Adipose tissue (tissue), 3 donors: ENCODE measurements at regions not wholly inside any gene's neighbourhood (a gene's known extent, or its start where the extent isn't known, plus 50 kb on each side); places are given as distances from the start of the nearest gene placed in this dataset.

Source experiments
- H3K27ac ChIP-seq: one replicate; pipeline ENCODE4 v1.5.1; 2013; ENCODE audit warnings: low read depth, low read length
- WGBS, 3 donors: extraction: QIAGEN DNeasy Blood & Tissue Kit; methylation state at CpG; one replicate each; pipeline ENCODE4 v1.1.7; 2013; 5-methylcytosine and 5-hydroxymethylcytosine counted together
- donor health status: healthy with polysubstance abuse.
- donor health status: Bipolar disorder and iron deficiency.
- donor health status: healthy.

DNA sequence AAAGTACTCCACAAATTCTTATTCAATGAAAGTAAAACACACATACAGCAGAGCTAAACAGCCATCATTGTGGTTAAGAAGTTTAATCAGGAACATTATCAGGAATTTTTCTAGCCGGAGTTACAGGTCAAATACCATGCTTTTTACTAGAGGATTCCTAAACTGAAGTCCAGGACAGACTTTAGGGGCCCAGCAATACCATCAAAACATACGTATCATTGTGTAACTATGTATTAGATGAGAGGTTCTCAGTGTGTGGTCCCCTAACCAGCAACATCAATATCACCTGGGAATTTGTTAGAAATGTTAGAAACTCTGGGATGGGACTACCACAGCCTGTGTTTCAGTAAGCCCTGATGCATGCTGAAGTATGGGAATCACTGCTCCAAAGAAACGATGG lies 404.2 kb upstream of the IL12A start:
- H3K27ac ChIP-seq: no peak overlapping the region
- WGBS, 3 donors: 55 to 75% (median 62%) methylated on average over 3 of the region's 3 CpGs

DNA sequence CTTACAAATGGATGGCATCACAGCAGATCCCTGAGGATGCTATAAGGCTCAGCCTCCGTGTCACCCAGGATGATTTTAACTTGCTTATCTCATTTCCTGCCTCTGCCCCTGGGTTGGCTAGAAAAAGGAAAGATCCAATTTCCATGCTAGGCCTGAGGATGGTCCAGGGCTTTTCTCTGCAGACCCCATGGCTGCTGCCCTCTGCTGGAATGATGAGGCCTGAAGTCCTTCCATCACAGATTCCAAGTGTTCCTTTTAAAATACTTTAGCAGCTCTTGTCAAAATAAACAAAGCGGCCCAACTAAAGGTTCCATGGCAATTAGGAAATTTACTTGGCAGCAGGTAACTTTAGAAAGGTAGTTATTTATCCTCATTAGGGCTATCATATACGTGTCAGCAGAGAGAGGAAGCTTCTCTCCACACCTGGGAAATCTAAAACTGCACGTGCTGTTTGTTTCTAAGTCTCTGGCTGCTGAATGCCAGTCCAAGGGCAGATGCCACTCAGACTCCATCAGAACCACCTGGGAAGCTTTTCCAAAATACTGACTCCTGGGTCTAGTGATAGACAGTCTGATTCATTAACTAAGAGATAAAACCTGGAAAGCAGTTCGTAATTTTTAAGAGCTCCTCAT lies 401.9 kb upstream of the IL12A start:
- 27 to 35% (median 34%) methylated on average over 5 of the region's 5 CpGs for WGBS, 3 donors
- H3K27ac ChIP-seq: no peak overlapping the region

DNA sequence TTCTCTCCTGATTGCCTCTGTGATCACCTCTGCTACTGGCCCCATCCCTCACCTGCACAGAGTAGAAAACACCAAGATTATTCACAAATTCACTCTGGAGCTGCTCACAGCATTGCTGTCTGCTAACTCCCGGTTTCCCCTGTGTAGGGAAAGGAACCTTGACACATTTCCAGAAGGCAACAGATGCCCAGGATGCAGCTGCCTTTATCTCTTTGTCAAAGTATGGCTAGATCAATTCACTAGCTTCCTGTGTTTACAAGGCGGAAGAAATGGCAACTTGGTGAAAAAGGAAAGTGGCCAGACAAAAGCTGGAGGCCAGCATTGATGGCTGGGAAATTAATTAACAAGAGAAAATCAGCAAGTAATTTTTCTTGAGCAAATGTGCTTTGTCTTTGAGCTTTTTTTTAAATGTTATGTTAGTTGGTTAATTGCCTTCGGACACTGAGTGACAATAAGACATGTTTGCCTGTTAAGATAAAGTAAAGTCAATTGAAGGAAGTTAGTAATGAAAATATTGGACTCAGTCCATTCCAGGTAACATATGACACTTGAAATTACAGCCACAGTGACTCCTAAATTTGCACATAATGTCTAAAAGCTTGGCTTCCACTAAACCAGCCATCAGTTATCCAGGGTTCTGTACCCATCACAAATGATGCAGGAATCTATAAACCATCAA lies 394.6 kb upstream of the IL12A start:
- no peak overlapping the region for H3K27ac ChIP-seq
- 24 to 36% (median 31%) methylated on average over 3 of the region's 3 CpGs for WGBS, 3 donors

DNA sequence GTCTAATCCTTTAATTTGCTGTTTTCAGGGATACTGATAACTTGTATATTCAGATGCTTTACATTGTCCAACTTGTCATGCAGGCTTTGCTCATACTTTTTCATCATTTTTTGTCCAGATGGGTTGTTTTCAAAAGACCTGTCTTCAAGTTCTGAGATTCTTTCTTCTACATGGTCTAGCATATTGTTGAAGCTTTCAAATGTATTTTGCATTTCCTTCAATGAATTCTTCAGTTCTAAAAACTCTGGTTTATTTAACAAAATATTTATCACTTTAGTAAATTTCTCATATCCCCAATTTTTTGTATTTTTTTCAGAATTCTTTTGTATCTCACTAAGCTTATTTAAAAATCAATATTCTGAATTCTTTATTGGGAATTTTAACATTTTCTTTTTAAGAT lies 388.3 kb upstream of the IL12A start:
- no peak overlapping the region for H3K27ac ChIP-seq

DNA sequence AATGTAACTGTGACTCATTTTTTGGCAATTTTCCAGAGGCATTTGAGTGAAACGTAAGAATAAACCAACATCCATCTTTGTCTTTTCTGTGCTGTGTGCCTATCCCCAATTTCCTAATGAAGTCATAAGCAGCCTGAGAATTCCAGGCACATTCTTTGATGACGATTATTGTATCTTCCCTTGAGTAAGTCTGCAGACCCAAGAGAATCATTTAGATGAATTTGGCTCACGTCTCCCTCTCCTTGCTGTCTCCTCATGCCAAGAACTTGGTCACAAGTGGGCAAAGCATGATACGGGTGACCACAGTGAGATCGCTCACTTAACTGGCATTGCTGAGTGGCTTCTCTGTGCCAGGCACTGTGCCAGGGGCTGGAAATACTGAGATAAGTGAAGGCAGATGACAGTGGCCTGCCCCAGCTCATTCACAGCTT lies 384.5 kb upstream of the IL12A start:
- 54 to 63% (median 60%) methylated on average over 5 of the region's 5 CpGs for WGBS, 3 donors

DNA sequence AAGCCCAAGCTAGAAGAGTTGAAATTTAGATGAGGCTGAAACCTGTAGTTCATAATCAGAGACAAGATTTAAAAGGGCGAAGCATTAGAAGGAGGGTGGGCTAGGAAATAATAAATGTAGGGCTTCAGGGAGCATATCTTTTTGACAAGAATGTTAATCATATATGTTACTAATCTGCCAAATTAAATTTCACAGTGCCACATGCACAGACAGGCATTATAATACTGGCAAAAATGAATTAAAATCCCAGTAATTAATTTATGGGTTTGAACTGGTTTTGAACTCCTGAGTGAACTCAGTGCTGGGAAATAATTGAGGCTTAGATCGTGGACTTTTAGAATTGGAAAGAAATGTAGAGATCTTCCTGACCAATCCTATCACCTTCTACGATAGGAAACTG lies 383.5 kb upstream of the IL12A start:
- WGBS, 3 donors: 77 to 87% (median 83%) methylated on average over 3 of the region's 3 CpGs

More for the DNA sequence above, 384.5 kb upstream of the IL12A start:
- H3K27ac ChIP-seq: no peak overlapping the region

DNA sequence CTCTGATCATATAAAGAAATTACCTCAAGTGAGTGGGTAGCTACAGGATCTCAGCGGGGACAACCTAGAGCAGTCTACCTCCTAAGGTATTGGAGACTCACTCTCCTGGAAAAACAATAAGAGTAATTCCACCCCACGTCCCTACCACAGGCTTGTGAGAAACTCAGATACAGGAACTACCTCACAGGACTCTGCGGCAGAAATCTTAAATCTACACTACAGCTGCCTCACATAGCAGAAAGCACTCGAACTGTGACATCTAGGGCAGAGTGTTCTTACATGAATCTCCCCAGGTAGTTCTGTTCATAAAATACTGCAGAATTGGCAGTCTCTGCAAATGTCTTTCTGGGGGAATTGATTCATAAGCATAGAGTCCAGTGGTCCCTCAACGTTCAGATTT lies 382.9 kb upstream of the IL12A start:
- 74 to 78% (median 76%) methylated on average over 5 of the region's 5 CpGs for WGBS, 3 donors
- no peak overlapping the region for H3K27ac ChIP-seq

More for the DNA sequence above, 383.5 kb upstream of the IL12A start:
- no peak overlapping the region for H3K27ac ChIP-seq

DNA sequence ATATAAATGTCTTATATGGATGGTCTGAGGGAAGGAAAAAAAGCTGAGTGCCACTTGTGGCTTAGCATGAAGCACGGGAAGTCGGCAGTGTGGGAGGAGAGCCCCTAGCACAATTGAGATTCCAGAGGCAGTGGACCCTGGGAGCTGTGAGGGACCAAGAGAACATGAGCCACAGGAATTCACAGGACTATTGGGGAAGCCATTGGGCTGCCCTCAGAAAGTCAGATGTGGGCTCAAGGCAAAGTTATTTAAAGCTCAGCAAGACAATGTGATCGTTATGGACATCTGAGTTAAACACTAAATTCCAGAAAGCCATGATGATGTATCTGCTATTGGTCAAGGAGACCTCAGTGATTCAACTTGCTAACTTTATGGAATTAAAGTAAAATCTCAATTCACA lies 380.8 kb upstream of the IL12A start:
- no peak overlapping the region for H3K27ac ChIP-seq
- WGBS, 3 donors: 68 to 81% (median 72%) methylated on average over 3 of the region's 3 CpGs

DNA sequence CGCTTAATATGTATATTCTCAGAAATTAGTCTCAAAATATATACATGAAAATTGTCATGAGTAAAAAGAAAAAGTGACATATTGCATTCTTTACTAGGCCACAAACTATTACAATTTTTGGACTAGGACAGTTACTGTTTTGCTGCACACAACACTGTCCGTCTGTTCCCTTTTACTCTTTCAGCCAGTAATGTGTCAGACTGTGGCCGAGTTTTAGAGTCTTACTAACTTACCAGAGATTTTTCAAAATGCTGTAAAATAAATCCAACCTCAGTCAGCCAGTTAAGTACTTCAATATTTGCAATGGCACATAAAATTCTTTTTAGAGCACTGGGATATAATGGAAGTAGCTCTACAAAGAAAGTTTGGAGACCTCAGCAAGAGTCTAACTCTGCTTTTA lies 380.3 kb upstream of the IL12A start:
- no peak overlapping the region for H3K27ac ChIP-seq
- WGBS, 3 donors: 72 to 79% (median 78%) methylated on average over 3 of the region's 3 CpGs

DNA sequence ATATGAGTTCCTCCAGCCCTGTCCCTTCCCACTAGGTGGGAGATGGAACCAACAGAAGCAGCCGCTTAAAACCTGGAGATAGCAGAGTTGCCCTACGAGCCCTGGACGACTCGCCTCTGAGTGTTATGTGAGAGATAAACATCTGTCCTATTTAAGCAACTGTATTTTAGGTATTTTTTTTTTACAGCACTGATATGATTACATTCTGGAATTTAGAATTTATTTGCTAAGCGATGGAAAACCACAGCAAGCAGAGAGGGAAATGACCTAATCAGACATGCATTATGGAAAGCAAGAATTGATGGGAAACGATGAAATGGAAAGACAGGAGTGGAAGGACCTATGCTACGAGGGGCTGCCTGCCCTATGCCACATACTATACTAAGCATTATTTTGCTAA lies 379.0 kb upstream of the IL12A start:
- WGBS, 3 donors: 74 to 86% (median 86%) methylated on average over 7 of the region's 7 CpGs
- H3K27ac ChIP-seq: no peak overlapping the region

DNA sequence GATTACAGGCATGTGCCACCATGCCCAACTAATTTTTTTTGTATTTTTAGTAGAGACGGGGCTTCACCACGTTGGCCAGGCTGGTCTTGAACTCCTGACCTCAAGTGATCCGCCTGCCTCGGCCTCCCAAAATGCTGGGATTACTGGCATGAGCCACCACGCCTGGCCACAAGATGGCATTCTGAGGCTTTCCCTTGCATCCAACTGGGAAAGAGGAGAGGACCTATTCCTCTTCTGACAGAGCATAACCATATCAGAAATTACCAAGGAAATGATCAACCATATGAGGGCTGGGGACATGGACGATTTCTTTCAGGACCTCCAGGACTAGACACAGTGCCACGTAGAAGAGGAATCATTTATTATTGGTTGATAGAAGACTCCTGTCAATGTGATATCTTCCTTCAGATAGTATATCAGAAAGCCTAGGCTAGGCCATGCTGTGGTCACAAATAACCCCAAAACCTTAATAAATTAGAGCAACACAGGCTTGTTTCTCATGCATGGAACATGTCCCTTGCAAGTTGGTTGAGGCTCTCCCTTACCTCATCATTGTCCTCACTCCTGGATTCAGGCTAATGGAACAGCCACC lies 372.3 kb upstream of the IL12A start:
- 45 to 66% (median 58%) methylated on average over 7 of the region's 7 CpGs for WGBS, 3 donors
- no peak overlapping the region for H3K27ac ChIP-seq

DNA sequence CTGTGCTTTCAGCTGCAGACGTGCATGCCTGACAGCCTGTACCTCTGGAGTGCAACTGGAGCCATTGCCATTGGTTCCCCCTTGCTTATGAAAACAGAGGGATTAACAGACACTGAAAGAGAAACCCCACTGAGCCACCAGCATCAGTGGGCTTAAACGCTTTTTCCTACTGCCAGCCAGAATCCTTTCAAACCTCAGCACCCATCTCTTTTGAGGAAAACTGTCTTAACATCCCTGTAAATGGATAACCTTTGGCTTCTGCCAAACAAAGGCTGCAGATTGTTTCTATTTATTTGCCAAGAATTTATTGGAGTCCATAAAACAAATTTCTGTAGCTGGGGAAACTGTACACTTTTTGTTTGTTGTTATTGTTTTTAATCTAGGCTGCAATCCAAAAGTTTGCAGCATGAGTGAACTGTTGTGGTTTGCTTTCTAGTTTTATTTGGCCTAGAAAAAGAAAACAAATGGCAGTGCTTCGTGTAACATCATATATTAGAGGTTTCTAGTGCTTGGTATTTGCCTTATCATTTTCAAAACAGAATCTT lies 369.2 kb upstream of the IL12A start:
- 31 to 54% (median 48%) methylated on average over 3 of the region's 3 CpGs for WGBS, 3 donors

DNA sequence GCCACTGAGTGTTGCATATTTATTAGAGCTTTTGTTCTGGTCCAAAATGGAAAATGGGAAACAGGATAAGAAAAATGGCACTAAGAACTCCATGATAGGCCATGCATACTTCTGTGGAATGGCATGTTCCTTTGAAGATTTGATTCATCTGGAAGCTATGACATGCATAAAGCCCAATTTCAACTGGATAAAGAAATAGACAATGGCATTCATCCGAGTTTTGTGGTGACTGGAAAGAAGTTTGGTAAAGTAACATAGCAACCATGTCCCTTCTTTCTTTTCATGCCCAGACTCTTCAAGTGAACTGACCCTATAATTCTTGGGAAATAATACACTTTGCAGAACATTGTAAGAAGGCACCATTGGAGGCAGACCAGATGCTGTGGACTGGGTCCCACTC lies 368.4 kb upstream of the IL12A start:
- H3K27ac ChIP-seq: no peak overlapping the region
- WGBS, 3 donors: 61 to 94% (median 85%) methylated on average over 1 of the region's 1 CpG

More for the DNA sequence above, 369.2 kb upstream of the IL12A start:
- no peak overlapping the region for H3K27ac ChIP-seq

DNA sequence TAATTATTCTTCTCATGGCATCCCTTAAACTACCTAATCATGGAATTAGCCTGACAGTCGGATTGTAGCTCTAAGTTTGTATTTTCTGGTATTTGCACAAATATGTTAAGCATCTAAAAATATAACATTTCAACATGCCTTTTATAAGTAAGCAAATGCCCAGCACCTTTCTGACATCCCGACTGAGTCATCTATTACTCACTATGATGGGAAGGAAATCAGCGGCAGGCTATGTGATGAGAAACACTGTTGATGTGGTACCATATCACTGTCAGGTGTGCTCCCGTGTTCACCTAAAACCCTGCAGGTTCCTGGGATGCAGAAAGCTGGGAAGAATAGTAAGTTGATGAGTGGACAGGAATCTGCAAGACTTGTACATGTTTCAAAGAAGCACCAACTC lies 367.8 kb upstream of the IL12A start:
- 69 to 77% (median 70%) methylated on average over 4 of the region's 4 CpGs for WGBS, 3 donors
- no peak overlapping the region for H3K27ac ChIP-seq

DNA sequence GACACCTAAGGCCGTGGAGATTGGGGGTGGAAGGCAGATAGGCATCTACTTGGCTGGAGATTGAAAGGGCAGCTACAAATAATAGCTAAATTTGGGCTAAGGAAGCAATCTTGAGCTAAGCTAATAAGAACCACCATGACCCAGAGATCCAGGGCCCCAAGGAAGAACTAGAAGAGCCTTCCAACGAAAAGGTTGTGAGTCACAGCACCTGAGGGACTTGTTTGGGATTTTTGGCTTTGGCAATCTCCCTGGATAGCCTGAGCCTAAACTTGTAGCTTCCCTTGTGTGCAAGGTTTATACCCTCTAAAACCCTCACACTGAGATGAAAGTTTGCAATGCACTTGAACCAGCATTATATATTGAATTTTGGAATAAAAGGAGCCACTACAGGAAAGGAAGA lies 364.0 kb upstream of the IL12A start:
- 77 to 88% (median 84%) methylated on average over 2 of the region's 2 CpGs for WGBS, 3 donors
- no peak overlapping the region for H3K27ac ChIP-seq

DNA sequence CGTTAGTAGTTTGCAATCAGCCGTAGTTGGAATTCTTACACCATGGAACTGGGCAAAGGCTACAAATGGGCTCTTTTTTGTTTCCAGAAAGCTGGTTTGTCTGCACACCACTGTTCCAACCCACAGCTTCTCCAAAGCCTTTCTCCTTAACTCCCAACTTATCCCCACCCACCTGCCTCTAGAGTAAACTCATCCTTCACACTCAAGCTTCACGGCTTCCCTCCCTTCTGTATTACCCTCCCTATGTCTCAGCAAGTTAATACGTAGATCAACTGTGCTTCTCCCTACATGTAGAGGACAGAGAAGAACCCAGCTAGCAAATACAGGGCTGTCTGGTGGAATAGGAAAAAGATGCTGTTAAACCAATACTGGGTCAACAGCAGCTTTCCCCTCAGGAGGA lies 363.0 kb upstream of the IL12A start:
- H3K27ac ChIP-seq: no peak overlapping the region
- 62 to 86% (median 85%) methylated on average over 4 of the region's 4 CpGs for WGBS, 3 donors

DNA sequence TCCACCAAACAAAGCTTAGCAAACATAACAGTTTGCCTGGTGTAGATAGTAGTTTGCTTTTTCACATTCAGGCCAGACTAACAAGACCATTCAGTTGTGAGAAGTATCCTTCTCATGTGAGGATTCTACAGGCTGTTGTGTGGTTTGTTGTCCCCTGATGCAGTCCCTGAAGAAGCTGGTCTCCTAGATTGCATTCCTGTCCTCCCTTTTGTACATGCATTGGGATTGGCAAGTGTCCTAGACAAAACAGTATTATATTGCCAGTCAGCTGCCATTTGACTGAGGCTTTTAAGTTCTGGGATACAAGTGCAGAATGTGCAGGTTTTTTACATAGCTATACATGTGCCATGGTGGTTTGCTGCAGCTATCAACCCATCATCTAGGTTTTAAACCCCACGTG lies 362.0 kb upstream of the IL12A start:
- no peak overlapping the region for H3K27ac ChIP-seq
- 60 to 78% (median 70%) methylated on average over 1 of the region's 1 CpG for WGBS, 3 donors

DNA sequence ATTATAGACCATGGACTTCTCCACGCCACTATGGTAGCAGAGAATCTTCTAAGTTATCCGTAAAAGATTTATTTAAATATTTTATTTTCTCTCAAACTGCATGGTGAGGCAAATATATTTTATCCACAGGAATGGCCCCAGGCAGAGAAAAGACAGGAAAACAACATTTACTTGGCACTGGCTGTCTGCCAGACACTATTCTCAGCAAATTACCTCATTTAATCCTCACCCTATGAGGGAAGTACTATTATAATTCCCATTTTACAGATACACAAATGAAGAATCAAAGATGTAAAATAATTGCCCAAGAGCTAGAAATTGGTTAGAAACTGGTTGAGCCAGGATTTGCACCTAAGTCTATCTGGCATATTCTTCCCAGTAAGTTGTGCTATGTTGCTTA lies 361.4 kb upstream of the IL12A start:
- H3K27ac ChIP-seq: no peak overlapping the region
- WGBS, 3 donors: 79 to 95% (median 94%) methylated on average over 2 of the region's 2 CpGs

DNA sequence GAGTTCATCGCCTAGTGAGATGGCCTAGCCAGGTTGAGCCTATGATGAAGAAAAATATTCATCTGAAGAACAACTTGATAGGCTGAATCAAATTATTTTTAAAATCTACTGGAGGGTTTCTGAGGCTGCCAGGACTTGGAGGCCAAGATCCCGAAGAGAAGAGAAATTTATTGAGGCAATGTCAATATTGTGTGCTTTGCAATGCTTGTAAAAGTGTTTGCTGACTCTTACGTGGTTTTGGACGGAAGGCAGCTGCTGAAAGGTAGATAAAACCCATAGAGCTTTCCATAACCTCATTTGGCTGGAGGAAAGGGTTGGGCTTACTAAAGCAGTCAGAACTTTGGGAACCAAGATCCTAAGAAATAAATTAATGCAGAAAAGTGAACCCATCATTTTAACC lies 361.0 kb upstream of the IL12A start:
- 60 to 75% (median 72%) methylated on average over 4 of the region's 4 CpGs for WGBS, 3 donors
- no peak overlapping the region for H3K27ac ChIP-seq
